ENCODE measurements at regions not wholly inside any gene's neighbourhood (a gene's known extent, or its start where the extent isn't known, plus 50 kb on each side); places are given as distances from the start of the nearest gene placed in this dataset.

DNA sequence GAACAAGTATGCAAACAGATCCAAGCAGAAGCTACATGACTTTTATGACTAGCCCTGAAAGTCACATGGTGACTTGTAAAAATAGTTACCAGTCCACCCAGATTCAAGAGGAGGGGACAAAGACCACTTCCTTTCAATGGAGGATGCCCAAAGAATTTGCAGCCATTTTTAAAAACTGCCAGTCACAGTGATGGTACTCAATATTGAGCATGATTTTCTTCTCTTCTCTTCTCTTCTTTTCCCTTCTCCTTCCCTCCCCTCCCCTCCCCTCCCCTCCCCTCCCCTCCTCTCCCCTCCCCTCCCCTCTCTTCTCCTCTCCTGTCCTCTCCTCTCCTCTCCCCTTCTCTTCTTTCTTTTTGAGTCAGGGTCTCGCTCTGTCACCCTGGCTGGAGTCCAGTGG, 286.9 kb downstream of the PARP8 start:
- no peaks in the 10 kb centered on the region for H3K36me3 Mint-ChIP-seq (ENCODE audit: low read depth)
- H3K27ac Mint-ChIP-seq (ENCODE audit: unreplicated experiment), result no peak overlapping the region
- no peak for DNase-seq (ENCODE audit: low spot score)
- no peaks in the 10 kb centered on the region for H3K9me3 Mint-ChIP-seq (ENCODE audit: low read depth)
- TF ChIP-seq, protein P1, sequence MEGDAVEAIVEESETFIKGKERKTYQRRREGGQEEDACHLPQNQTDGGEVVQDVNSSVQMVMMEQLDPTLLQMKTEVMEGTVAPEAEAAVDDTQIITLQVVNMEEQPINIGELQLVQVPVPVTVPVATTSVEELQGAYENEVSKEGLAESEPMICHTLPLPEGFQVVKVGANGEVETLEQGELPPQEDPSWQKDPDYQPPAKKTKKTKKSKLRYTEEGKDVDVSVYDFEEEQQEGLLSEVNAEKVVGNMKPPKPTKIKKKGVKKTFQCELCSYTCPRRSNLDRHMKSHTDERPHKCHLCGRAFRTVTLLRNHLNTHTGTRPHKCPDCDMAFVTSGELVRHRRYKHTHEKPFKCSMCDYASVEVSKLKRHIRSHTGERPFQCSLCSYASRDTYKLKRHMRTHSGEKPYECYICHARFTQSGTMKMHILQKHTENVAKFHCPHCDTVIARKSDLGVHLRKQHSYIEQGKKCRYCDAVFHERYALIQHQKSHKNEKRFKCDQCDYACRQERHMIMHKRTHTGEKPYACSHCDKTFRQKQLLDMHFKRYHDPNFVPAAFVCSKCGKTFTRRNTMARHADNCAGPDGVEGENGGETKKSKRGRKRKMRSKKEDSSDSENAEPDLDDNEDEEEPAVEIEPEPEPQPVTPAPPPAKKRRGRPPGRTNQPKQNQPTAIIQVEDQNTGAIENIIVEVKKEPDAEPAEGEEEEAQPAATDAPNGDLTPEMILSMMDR (IDR thresholded peaks at IDR 0.05), result no peak
- H3K4me3 Mint-ChIP-seq (ENCODE audit: unreplicated experiment), result no peak overlapping the region
- no peaks in the 10 kb centered on the region for H3K4me1 Mint-ChIP-seq (ENCODE audit: low read depth)
- H3K27me3 Mint-ChIP-seq (ENCODE audit: low read depth), result peaks cover 27% of the 10 kb centered on the region

DNA sequence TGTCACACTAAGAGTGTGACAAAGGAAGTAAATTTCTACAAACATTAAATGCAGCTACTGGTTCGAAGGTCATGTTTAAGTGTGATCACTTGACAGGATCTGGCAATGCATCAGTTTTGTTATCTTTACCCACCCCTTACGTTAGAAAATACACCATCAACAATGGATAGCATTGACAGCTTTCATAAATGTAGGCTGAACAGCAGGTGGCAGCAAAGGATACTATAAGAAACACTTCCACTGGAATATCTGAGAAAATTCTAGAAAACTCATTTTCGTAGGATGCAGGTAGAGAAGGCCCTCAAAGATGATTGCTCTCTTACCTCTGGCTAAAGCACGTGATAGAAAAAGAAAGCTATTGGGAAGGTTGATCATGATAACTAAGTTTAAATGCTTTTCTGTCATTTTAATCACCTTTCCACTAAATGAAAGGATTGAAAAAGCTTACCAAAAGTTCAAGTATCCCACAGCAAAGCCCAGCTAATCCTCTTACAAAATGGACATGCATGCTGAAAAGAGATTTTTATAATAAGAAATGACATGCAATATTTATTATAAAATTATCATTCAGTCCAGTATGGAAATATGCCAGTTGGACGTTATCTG, 292.5 kb downstream of the PARP8 start:
- DNase-seq (ENCODE audit: low spot score), result no peak
- H3K27me3 Mint-ChIP-seq (ENCODE audit: low read depth), result peaks cover 43% of the 10 kb centered on the region
- TF ChIP-seq, protein P1 (IDR thresholded peaks at IDR 0.05), result peak; percentile 87
- H3K9me3 Mint-ChIP-seq (ENCODE audit: low read depth), result no peaks in the 10 kb centered on the region
- H3K27ac Mint-ChIP-seq (ENCODE audit: unreplicated experiment), result no peak overlapping the region
- H3K4me3 Mint-ChIP-seq (ENCODE audit: unreplicated experiment), result no peak overlapping the region
- H3K4me1 Mint-ChIP-seq (ENCODE audit: low read depth), result peaks cover 10% of the 10 kb centered on the region
- H3K36me3 Mint-ChIP-seq (ENCODE audit: low read depth), result no peaks in the 10 kb centered on the region

DNA sequence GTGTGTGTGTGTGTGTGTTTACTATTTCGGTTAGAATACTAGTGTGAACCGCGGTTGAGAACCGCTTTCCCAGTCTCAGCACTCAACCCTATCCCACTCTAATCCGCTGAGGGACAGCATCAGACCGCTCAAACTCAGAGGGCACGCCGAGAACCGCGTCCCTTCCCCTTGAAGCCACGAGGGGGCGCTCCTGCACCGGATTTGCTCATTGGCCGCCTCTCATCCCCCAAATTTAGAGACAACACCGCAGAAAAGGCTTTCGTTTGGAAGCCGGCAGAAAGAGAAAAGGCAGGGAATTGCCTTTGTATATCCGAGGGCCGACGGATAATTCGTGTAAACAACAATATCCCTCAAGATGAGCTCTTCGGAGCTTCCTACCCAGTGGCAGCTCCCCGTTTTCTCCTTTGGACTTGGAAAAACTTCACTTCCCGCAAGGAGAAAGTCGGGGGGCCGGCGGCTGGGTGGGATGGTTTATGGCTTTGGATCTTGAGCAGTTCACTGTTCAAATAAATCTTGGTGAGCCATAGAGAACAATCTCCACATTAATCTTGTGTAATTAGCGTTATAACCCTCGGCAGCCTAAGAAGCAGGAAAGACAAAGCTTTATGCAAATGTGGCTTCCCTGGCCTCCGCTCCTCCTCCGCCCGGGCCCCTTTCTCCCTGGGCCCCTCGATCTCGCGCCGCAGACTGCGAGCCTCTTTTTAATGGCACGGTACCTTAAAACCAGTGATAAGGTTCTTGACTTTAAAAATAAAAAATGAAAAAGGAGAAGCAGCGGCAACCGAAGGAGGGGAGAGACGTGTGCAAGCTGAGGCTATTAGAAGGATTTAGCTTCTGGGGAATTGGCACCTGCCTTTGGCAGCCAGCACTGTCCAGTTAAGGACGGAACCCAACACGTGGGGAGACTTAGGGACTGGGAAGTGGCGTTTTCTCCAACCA, 296.8 kb downstream of the PARP8 start:
- Mint-ChIP-seq H3K36me3 (ENCODE audit: low read depth) (peaks cover 1% of the 10 kb centered on the region), H3K4me3 (ENCODE audit: unreplicated experiment) (peak overlapping the region; percentile 76), H3K27me3 (ENCODE audit: low read depth) (peaks cover 69% of the 10 kb centered on the region), H3K4me1 (ENCODE audit: low read depth) (peaks cover 27% of the 10 kb centered on the region), H3K9me3 (ENCODE audit: low read depth) (no peaks in the 10 kb centered on the region), H3K27ac (ENCODE audit: unreplicated experiment) (no peak overlapping the region)
- no peak for DNase-seq (ENCODE audit: low spot score)
- TF ChIP-seq, protein P1 (IDR thresholded peaks at IDR 0.05), result peak; percentile 92

DNA sequence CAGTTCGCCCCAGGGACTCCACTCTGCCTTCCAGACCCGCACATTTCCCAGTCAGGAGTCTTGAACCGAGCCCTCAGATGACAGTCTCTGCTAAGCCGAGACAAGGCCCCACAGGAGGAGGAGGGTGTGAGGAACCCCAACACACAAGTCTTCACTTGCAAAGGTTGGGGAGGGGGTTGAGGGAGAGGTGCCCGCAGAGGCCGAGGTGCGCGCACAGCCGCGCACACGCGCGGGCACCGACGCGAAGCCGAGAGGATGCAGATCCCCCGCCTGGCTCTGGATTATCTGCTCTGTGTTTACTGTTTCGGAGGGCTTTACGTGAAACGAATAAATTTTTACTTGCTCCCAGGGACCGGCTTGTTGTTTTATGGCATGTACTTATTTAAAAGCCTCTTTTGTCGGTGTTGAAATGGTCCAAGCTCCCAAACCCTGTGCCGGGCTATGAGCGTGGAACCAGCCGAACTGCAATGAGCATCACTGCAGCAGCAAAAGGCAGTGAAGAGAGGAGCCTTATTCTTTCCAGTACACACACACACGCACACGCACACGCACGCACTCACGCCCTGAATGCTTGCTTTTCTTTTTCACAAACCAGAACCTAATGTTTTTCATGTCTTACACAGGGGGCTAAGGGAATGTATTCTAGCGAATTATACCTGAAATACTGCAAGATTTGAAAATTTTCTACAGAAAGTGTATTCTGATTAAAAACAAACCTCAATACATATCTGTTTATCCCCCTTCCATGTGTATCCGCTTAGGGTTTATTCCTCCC, 297.7 kb downstream of the PARP8 start:
- H3K4me1 Mint-ChIP-seq (ENCODE audit: low read depth), result peaks cover 36% of the 10 kb centered on the region
- peaks cover 77% of the 10 kb centered on the region for H3K27me3 Mint-ChIP-seq (ENCODE audit: low read depth)
- DNase-seq (ENCODE audit: low spot score), result no peak
- peaks cover 3% of the 10 kb centered on the region for H3K36me3 Mint-ChIP-seq (ENCODE audit: low read depth)
- H3K4me3 Mint-ChIP-seq (ENCODE audit: unreplicated experiment), result no peak overlapping the region
- H3K27ac Mint-ChIP-seq (ENCODE audit: unreplicated experiment), result no peak overlapping the region
- no peaks in the 10 kb centered on the region for H3K9me3 Mint-ChIP-seq (ENCODE audit: low read depth)
- TF ChIP-seq, protein P1 (IDR thresholded peaks at IDR 0.05), result no peak
